H1 (cell line): ENCODE measurements at regions not wholly inside any gene's neighbourhood (a gene's known extent, or its start where the extent isn't known, plus 50 kb on each side); places are given as distances from the start of the nearest gene placed in this dataset.

Source experiments
- CTCF ChIA-PET: fragments of 300-600 bp; sonication (Branson Sonifier 250); formaldehyde crosslinking; loops from one replicate; lab custom pipeline; 2021; ENCODE audit not compliant: partially characterized antibody; lab: Charles Lee
- POLR2A ChIA-PET: fragments of 300-600 bp; sonication (Branson Sonifier 250); formaldehyde crosslinking; loops from one replicate; lab custom pipeline; 2021; ENCODE audit warnings: inconsistent platforms; ENCODE audit not compliant: partially characterized antibody; lab: Charles Lee
- DNase-seq, 2 experiments: peaks; one replicate each; pipeline versions ENCODE4 v3.0.0 to v3.0.0-alpha.2; 2010 to 2022; ENCODE audit warnings: low spot score in 2 of 2, low read depth in 1 of 2, mixed read lengths in 1 of 2
- FAIRE-seq: peaks from 2 replicates; lab custom pipeline; 2011; peaks lifted over from hg19 to GRCh38; lab: Jason Lieb, UNC
- H2AFZ ChIP-seq: 2 replicates; pipeline ENCODE4 v1.8.1; 2012; ENCODE audit warnings: low read length, inconsistent platforms
- H2AK5ac ChIP-seq: 2 replicates; pipeline ENCODE4 v1.6.1; 2013; ENCODE audit warnings: low read depth, low read length
- H2BK120ac ChIP-seq: replicated peaks from 2 replicates; pipeline ENCODE3; 2013; ENCODE audit warnings: low read depth, low read length, inconsistent platforms
- H2BK12ac ChIP-seq: 2 replicates; pipeline ENCODE4 v1.6.1; 2013; ENCODE audit warnings: low read depth, low read length
- H2BK15ac ChIP-seq: 2 replicates; pipeline ENCODE4 v1.6.1; 2013; ENCODE audit warnings: low read length
- H2BK20ac ChIP-seq: 2 replicates; pipeline ENCODE4 v1.6.1; 2013; ENCODE audit warnings: low read length
- H2BK5ac ChIP-seq: 2 replicates; pipeline ENCODE4 v1.6.1; 2013; ENCODE audit warnings: low read depth, low read length
- H3K14ac ChIP-seq: 2 replicates; pipeline ENCODE4 v1.6.1; 2013; ENCODE audit warnings: inconsistent platforms; ENCODE audit not compliant: insufficient read length
- H3K18ac ChIP-seq: 2 replicates; pipeline ENCODE4 v1.6.1; 2013; ENCODE audit warnings: low read length; ENCODE audit errors: extremely low read depth
- H3K23ac ChIP-seq: 2 replicates; pipeline ENCODE4 v1.6.1; 2013; ENCODE audit warnings: inconsistent platforms; ENCODE audit not compliant: insufficient read length
- H3K23me2 ChIP-seq: 2 replicates; pipeline ENCODE4 v1.6.1; 2013; ENCODE audit warnings: low read depth, low read length
- H3K27ac ChIP-seq: 2 replicates; pipeline ENCODE4 v1.6.1; 2011; ENCODE audit warnings: low read depth, low read length, inconsistent platforms
- H3K27me3 ChIP-seq, 4 experiments: replicated peaks in 1 of 4; 1 replicate in 1 of 4; 2 replicates in 3 of 4; pipeline versions ENCODE4 v1.6.1 to v1.8.1; 2011 to 2013; ENCODE audit warnings: low read length in 3 of 4, mild to moderate bottlenecking in 3 of 4, inconsistent platforms in 2 of 4, mixed read lengths in 2 of 4, moderate library complexity in 1 of 4; ENCODE audit not compliant: control insufficient read depth in 3 of 4, insufficient read depth in 3 of 4; ENCODE audit errors: extremely low read depth in 1 of 4
- H3K36me3 ChIP-seq, 4 experiments: 2 replicates each; pipeline versions ENCODE4 v1.6.1 to v1.8.1; 2011 to 2013; ENCODE audit warnings: mild to moderate bottlenecking in 4 of 4, low read length in 3 of 4, moderate library complexity in 2 of 4, control low read depth in 1 of 4, inconsistent platforms in 1 of 4; ENCODE audit not compliant: insufficient read depth in 4 of 4, control insufficient read depth in 2 of 4
- H3K4ac ChIP-seq: replicated peaks from 2 replicates; pipeline ENCODE3; 2013; ENCODE audit warnings: low read length, low read depth, mixed read lengths, inconsistent platforms; ENCODE audit not compliant: insufficient read length
- H3K4me1 ChIP-seq, 4 experiments: replicated peaks in 1 of 4; 1 replicate in 1 of 4; 2 replicates in 3 of 4; pipeline versions ENCODE4 v1.6.1 to v1.8.1; 2011 to 2013; ENCODE audit warnings: low read length in 3 of 4, inconsistent platforms in 2 of 4, mixed read lengths in 1 of 4; ENCODE audit not compliant: insufficient read depth in 4 of 4, control insufficient read depth in 3 of 4
- H3K4me2 ChIP-seq, 2 experiments: 2 replicates each; pipeline versions ENCODE4 v1.6.1 to v1.8.1; 2011 to 2013; ENCODE audit warnings: low read depth in 2 of 2, low read length in 2 of 2, control low read depth in 1 of 2, inconsistent platforms in 1 of 2, mild to moderate bottlenecking in 1 of 2; ENCODE audit not compliant: insufficient read depth in 1 of 2
- H3K4me3 ChIP-seq, 4 experiments: fragments of 200-600, 300-600 bp in 1 of 4; sonication (generic), shearing (Covaris generic), sonication (Bioruptor Twin) in 1 of 4; 2 replicates each; pipeline versions ENCODE4 v1.5.1 to v1.8.1; 2011 to 2016; ENCODE audit warnings: low read length in 4 of 4, low read depth in 3 of 4, control low read depth in 2 of 4, inconsistent platforms in 2 of 4, mild to moderate bottlenecking in 2 of 4, mixed read lengths in 1 of 4, moderate library complexity in 1 of 4; ENCODE audit not compliant: insufficient read depth in 2 of 4; ENCODE audit errors: extremely low read depth in 1 of 4
- H3K56ac ChIP-seq: replicated peaks from 2 replicates; pipeline ENCODE3; 2013; ENCODE audit warnings: low read depth, mild to moderate bottlenecking, mixed read lengths, low read length, inconsistent platforms; ENCODE audit not compliant: insufficient read length
- H3K79me1 ChIP-seq: 2 replicates; pipeline ENCODE4 v1.6.1; 2013; ENCODE audit warnings: low read depth, low read length, control low read depth
- H3K79me2 ChIP-seq, 2 experiments: 2 replicates each; pipeline versions ENCODE4 v1.6.1 to v1.8.1; 2012 to 2013; ENCODE audit warnings: low read length in 2 of 2, mild to moderate bottlenecking in 2 of 2, inconsistent platforms in 1 of 2; ENCODE audit not compliant: insufficient read depth in 2 of 2, control insufficient read depth in 1 of 2
- H3K9ac ChIP-seq, 4 experiments: replicated peaks in 1 of 4; 1 replicate in 1 of 4; 2 replicates in 3 of 4; pipeline versions ENCODE4 v1.6.1 to v1.8.1; 2011 to 2013; ENCODE audit warnings: low read depth in 3 of 4, low read length in 3 of 4, control low read depth in 2 of 4, mild to moderate bottlenecking in 2 of 4, moderate library complexity in 2 of 4, inconsistent platforms in 1 of 4; ENCODE audit errors: extremely low read depth in 1 of 4
- H3K9me3 ChIP-seq, 2 experiments: 2 replicates each; pipeline versions ENCODE4 v1.6.1 to v1.8.1; 2012 to 2013; ENCODE audit warnings: mild to moderate bottlenecking in 2 of 2, moderate library complexity in 2 of 2, control low read depth in 1 of 2, inconsistent platforms in 1 of 2, low read depth in 1 of 2, low read length in 1 of 2, mixed read lengths in 1 of 2; ENCODE audit not compliant: insufficient read depth in 2 of 2
- H4K20me1 ChIP-seq, 2 experiments: replicated peaks in 1 of 2; 2 replicates each; pipeline versions ENCODE3 to v1.8.1; 2011 to 2013; ENCODE audit warnings: inconsistent platforms in 2 of 2, low read length in 2 of 2, mild to moderate bottlenecking in 1 of 2; ENCODE audit not compliant: insufficient read depth in 2 of 2, control insufficient read depth in 1 of 2
- H4K5ac ChIP-seq: 2 replicates; pipeline ENCODE4 v1.6.1; 2013; ENCODE audit warnings: low read length, low read depth, mixed read lengths, inconsistent platforms; ENCODE audit not compliant: insufficient read length
- H4K8ac ChIP-seq: 2 replicates; pipeline ENCODE4 v1.8.0; 2013; ENCODE audit warnings: mild to moderate bottlenecking, moderate library complexity, low read length, inconsistent platforms; ENCODE audit not compliant: insufficient read depth; ENCODE audit errors: extremely low read depth
- H4K91ac ChIP-seq: replicated peaks from 2 replicates; pipeline ENCODE3; 2013; ENCODE audit warnings: low read length, mixed read lengths, inconsistent platforms; ENCODE audit not compliant: insufficient read length
- CREB1 ChIP-seq: IDR thresholded peaks from 2 replicates; pipeline ENCODE4 v1.6.1; 2012; ENCODE audit warnings: inconsistent platforms
- KDM4A ChIP-seq: IDR thresholded peaks from one replicate; pipeline ENCODE4 v1.7.1; 2012; ENCODE audit warnings: low read depth, mild to moderate bottlenecking, moderate library complexity, low read length, inconsistent platforms; ENCODE audit not compliant: severe bottlenecking
- TBP ChIP-seq: IDR thresholded peaks from 2 replicates; pipeline ENCODE4 v1.6.1; 2011; ENCODE audit warnings: low read depth, low read length, improper control_type of control experiment
- TEAD4 ChIP-seq: IDR thresholded peaks from 2 replicates; pipeline ENCODE4 v1.6.1; 2012; ENCODE audit warnings: low read depth, low read length, inconsistent platforms, mixed read lengths
- WGBS, 2 experiments: shearing (Covaris generic) in 1 of 2; methylation state at CpG; one replicate each; pipeline versions ENCODE4 v1.1.6 to v1.1.7; 2013 to 2015; ENCODE audit warnings: low lambda C conversion rate in 2 of 2, mixed read lengths in 2 of 2, inconsistent platforms in 1 of 2, low coverage in 1 of 2, missing lambda C conversion rate in 1 of 2; ENCODE audit not compliant: insufficient replicate concordance in 2 of 2, insufficient coverage in 1 of 2, insufficient read length in 1 of 2; ENCODE audit errors: extremely low coverage in 1 of 2, missing lambda C conversion rate in 1 of 2; 5-methylcytosine and 5-hydroxymethylcytosine counted together
- TF ChIP-seq, protein P1 (sequence below): IDR thresholded peaks from 2 replicates; pipeline ENCODE4 v1.6.1; 2012; ENCODE audit warnings: low read length, inconsistent platforms

DNA sequence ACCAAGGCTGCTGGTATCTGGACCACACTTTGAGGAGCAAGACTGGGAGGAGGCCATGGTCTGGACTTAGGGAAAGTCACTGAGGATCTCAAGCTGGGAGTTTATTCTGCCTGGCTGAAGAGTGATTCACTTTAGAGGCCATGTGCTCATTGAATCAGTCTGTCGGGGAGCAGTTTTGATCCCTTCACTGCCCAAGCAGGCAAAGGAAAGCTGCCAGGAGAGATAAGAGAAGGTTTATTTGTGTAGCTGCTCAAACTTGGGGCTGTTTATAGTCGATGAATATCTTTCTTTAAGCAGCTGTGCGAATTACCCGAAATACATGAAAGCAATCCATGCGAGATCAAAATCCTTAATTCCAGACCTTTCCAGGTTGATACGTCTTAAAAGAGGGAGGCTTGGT is 544.4 kb upstream of the EEF2KMT start:
- H2BK120ac ChIP-seq = no peak overlapping the region
- no peak overlapping the region for H2AFZ ChIP-seq
- no peak overlapping the region for H3K27ac ChIP-seq
- peaks cover 0 to 9% of the 10 kb centered on the region in 2 experiments for H4K20me1 ChIP-seq
- WGBS, 2 experiments = 86% methylated on average over 6 of the region's 6 CpGs; no CpG with 5 or more reads in 1 of the 2 experiments
- H4K91ac ChIP-seq = no peak overlapping the region
- H3K79me2 ChIP-seq = peaks cover 0 to 10% of the 10 kb centered on the region in 2 experiments; a peak in 2 of 4 replicates
- H3K9me3 ChIP-seq = peaks cover 0 to 3% of the 10 kb centered on the region in 2 experiments; a peak in 1 of 4 replicates
- H2BK12ac ChIP-seq = no peak overlapping the region
- no peak overlapping the region for H4K5ac ChIP-seq
- no peak overlapping the region for H3K9ac ChIP-seq
- H2AK5ac ChIP-seq = no peak overlapping the region
- H3K23ac ChIP-seq = no peak overlapping the region
- no peak for DNase-seq
- H3K27me3 ChIP-seq = no peaks in the 10 kb centered on the region
- H3K56ac ChIP-seq = no peak overlapping the region
- H3K4me3 ChIP-seq = no peak overlapping the region
- H3K4me1 ChIP-seq = peaks cover 0 to 7% (median 0%) of the 10 kb centered on the region in 4 experiments; a peak in 2 of 7 replicates
- no peaks in the 10 kb centered on the region for H3K36me3 ChIP-seq
- peaks cover 6% of the 10 kb centered on the region; the same call in 1 of the 2 replicates for H3K23me2 ChIP-seq
- no peak for FAIRE-seq
- no peak overlapping the region for H2BK15ac ChIP-seq
- H3K18ac ChIP-seq = no peak overlapping the region
- ChIA-PET POLR2A (no interaction called here), CTCF (interaction anchor here (1.5 to 1.7 kb wide), 2 partner anchors 9 to 137 kb away, joined by 3 to 8 read pairs; no protein-coding TSS in a partner anchor)
- H3K79me1 ChIP-seq = no peaks in the 10 kb centered on the region
- H2BK5ac ChIP-seq = no peak overlapping the region
- TF ChIP-seq, protein P1, sequence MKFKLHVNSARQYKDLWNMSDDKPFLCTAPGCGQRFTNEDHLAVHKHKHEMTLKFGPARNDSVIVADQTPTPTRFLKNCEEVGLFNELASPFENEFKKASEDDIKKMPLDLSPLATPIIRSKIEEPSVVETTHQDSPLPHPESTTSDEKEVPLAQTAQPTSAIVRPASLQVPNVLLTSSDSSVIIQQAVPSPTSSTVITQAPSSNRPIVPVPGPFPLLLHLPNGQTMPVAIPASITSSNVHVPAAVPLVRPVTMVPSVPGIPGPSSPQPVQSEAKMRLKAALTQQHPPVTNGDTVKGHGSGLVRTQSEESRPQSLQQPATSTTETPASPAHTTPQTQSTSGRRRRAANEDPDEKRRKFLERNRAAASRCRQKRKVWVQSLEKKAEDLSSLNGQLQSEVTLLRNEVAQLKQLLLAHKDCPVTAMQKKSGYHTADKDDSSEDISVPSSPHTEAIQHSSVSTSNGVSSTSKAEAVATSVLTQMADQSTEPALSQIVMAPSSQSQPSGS = no peak
- TF ChIP-seq CREB1 = no peak
- TF ChIP-seq TBP = no peak
- TF ChIP-seq KDM4A = no peak
- TF ChIP-seq TEAD4 = no peak
- H4K8ac ChIP-seq = no peak overlapping the region
- H3K4me2 ChIP-seq = no peak overlapping the region
- no peak overlapping the region for H2BK20ac ChIP-seq
- no peak overlapping the region for H3K4ac ChIP-seq
- no peak overlapping the region for H3K14ac ChIP-seq
